GM21825 (cell line): ENCODE measurements at regions not wholly inside any gene's neighbourhood (a gene's known extent, or its start where the extent isn't known, plus 50 kb on each side); places are given as distances from the start of the nearest gene placed in this dataset.

Experiments used
- ATAC-seq: cut with Tn5 transposase; IDR thresholded peaks from one replicate; pipeline ENCODE4 v1.9.1; 2021; ENCODE audit warnings: mild to moderate bottlenecking, moderate library complexity; ENCODE audit not compliant: unreplicated experiment

GRCh38 chr2:176752295-176752694, 460.3 kb upstream of the HNRNPA3 start:
- no peak for ATAC-seq

- no peak for ATAC-seq
Measured at GRCh38 chr2:176753205-176753604, 459.4 kb upstream of the HNRNPA3 start.

GRCh38 chr2:176753752-176754474, 458.7 kb upstream of the HNRNPA3 start:
- ATAC-seq: no peak

- ATAC-seq: no peak
Measured at GRCh38 chr2:176755537-176756135, 457.0 kb upstream of the HNRNPA3 start.

- no peak for ATAC-seq
Measured at GRCh38 chr2:176758426-176758825, 454.2 kb upstream of the HNRNPA3 start.

- ATAC-seq: no peak
Measured at GRCh38 chr2:176760439-176760838, 452.2 kb upstream of the HNRNPA3 start.

GRCh38 chr2:176763130-176763529, 449.5 kb upstream of the HNRNPA3 start:
- no peak for ATAC-seq

- ATAC-seq: no peak
Measured at GRCh38 chr2:176763851-176764404, 448.7 kb upstream of the HNRNPA3 start.

GRCh38 chr2:176764921-176765320, 447.7 kb upstream of the HNRNPA3 start:
- no peak for ATAC-seq

GRCh38 chr2:176766005-176766404, 446.6 kb upstream of the HNRNPA3 start:
- no peak for ATAC-seq

- no peak for ATAC-seq
Measured at GRCh38 chr2:176768185-176768584, 444.4 kb upstream of the HNRNPA3 start.

- ATAC-seq: no peak
Measured at GRCh38 chr2:176769021-176769420, 443.6 kb upstream of the HNRNPA3 start.

- ATAC-seq: no peak
Measured at GRCh38 chr2:176769499-176770370, 442.9 kb upstream of the HNRNPA3 start.

- no peak for ATAC-seq
Measured at GRCh38 chr2:176772816-176773215, 439.8 kb upstream of the HNRNPA3 start.

GRCh38 chr2:176774766-176775451, 437.7 kb upstream of the HNRNPA3 start:
- ATAC-seq: no peak

GRCh38 chr2:176777262-176777661, 435.3 kb upstream of the HNRNPA3 start:
- no peak for ATAC-seq

- ATAC-seq: no peak
Measured at GRCh38 chr2:176779917-176780316, 432.7 kb upstream of the HNRNPA3 start.

- no peak for ATAC-seq
Measured at GRCh38 chr2:176780348-176780747, 432.2 kb upstream of the HNRNPA3 start.

GRCh38 chr2:176781570-176782217, 430.9 kb upstream of the HNRNPA3 start:
- no peak for ATAC-seq

GRCh38 chr2:176784633-176785200, 427.9 kb upstream of the HNRNPA3 start:
- no peak for ATAC-seq
